GM23338 (cell line): ENCODE measurements at regions not wholly inside any gene's neighbourhood (a gene's known extent, or its start where the extent isn't known, plus 50 kb on each side); places are given as distances from the start of the nearest gene placed in this dataset.

Experiments
- CTCF ChIP-seq, 2 experiments: fragments of 200-600 bp in 1 of 2; sonication (generic) in 1 of 2; conservative IDR thresholded peaks; 2 replicates each; pipeline versions ENCODE4 v1.5.1 to v1.6.1; 2016 to 2017; ENCODE audit warnings: antibody characterized with exemption in 2 of 2, low read depth in 2 of 2, mild to moderate bottlenecking in 2 of 2, moderate library complexity in 1 of 2
- ETS1 ChIP-seq: IDR thresholded peaks from 2 replicates; pipeline ENCODE4 v1.6.1; 2016; ENCODE audit warnings: antibody characterized with exemption
- EZH2 ChIP-seq: fragments of 200-600 bp; sonication (generic); IDR thresholded peaks from one replicate; pipeline ENCODE4 v1.8.0; 2017; ENCODE audit warnings: antibody characterized with exemption, mild to moderate bottlenecking, low read depth; ENCODE audit not compliant: unreplicated experiment
- EZH2phosphoT487 ChIP-seq: fragments of 200-600 bp; sonication (generic); IDR thresholded peaks from one replicate; pipeline ENCODE4 v1.8.1; 2018; ENCODE audit warnings: antibody characterized with exemption; ENCODE audit not compliant: unreplicated experiment
- NANOG ChIP-seq: IDR thresholded peaks from 2 replicates; pipeline ENCODE4 v1.6.1; 2016; ENCODE audit warnings: antibody characterized with exemption, borderline replicate concordance
- POLR2AphosphoS5 ChIP-seq: IDR thresholded peaks from 2 replicates; pipeline ENCODE4 v1.6.1; 2016; ENCODE audit warnings: antibody characterized with exemption, low read depth
- ZNF331 ChIP-seq: fragments of 250-450 bp; sonication (Bioruptor Pico); IDR thresholded peaks from 2 replicates; pipeline ENCODE4 v1.5.0; 2020; ENCODE audit warnings: low read depth, mild to moderate bottlenecking, moderate library complexity

GRCh38 chr3:40653001-40653400 is 128.2 kb downstream of the ZNF621 start:
- TF ChIP-seq ETS1: no peak
- no peak for TF ChIP-seq POLR2AphosphoS5
- no peak for TF ChIP-seq ZNF331 (CRISPR knock-in tag)
- no peak for TF ChIP-seq CTCF (conservative IDR thresholded peaks at IDR 0.05; ENCODE audit: low read depth in 2 of 2)
- TF ChIP-seq EZH2phosphoT487: no peak
- no peak for TF ChIP-seq NANOG
- no peak for TF ChIP-seq EZH2
